ENCODE measurements at regions not wholly inside any gene's neighbourhood (a gene's known extent, or its start where the extent isn't known, plus 50 kb on each side); places are given as distances from the start of the nearest gene placed in this dataset.

DNA sequence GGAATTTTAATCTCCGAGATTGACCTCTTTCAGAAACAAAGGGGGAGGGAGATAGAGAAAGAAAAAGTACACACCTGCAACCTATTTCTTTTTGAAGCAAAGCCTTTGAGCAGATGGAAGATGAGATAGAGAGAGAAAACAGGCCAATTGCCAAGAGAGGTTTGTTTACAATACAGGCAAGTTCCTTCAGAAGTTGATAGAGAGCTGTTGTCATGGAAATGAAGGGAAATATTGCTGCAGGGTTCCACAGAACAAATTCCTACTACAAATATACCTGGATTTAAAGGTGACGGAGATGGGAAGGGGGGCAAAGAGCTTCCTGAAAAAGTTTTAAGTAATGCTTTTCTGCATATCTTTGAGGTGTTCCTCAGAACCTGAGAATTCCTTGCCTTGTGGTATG lies 388.4 kb downstream of the NDFIP2 start:
- WGBS, 5 donors = 62 to 80% (median 72%) methylated on average over 2 of the region's 2 CpGs
- no peak overlapping the region for H3K4me3 ChIP-seq
- H3K4me1 ChIP-seq = no peaks in the 10 kb centered on the region
- TF ChIP-seq POLR2A (IDR thresholded peaks at IDR 0.05) = no peak
- no peak for TF ChIP-seq CTCF (IDR thresholded peaks at IDR 0.05 in 8 of 11, conservative IDR thresholded peaks at IDR 0.05 in 3 of 11)
- no peak for TF ChIP-seq POLR2AphosphoS5 (IDR thresholded peaks at IDR 0.05)
- no peaks in the 10 kb centered on the region for H3K9me3 ChIP-seq
- no peak overlapping the region for H3K27ac ChIP-seq
- no peak for DNase-seq
- no peaks in the 10 kb centered on the region for H3K36me3 ChIP-seq
- intact Hi-C loops (cut with DNase I; ENCODE audit: low total_unique reads) = no loop called here
- no peaks in the 10 kb centered on the region for H3K27me3 ChIP-seq (replicated peaks in 1 of 7)

DNA sequence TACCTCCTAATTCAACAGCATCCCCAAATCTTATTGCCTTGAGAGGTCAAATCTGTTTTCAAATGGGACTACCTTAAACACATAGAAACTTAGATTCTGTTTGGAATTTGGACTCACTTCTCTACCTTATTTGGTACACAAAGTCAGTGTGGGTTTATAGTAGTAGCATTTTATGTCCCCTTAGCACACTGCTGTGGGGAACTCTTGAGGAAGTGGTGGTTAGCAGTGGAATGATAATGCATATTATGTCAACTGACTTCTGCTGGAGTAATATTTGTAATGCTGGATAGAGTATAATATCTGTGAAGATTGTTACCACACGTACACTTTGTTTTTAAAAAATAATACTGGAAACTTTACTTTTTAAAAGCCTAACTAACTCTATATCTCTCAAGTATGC lies 386.3 kb downstream of the NDFIP2 start:
- Histone ChIP-seq H3K4me1 (no peaks in the 10 kb centered on the region), H3K27me3 (replicated peaks in 1 of 7) (no peaks in the 10 kb centered on the region), H3K36me3 (no peaks in the 10 kb centered on the region), H3K27ac (peak overlapping the region in 4 of 8 donors; percentile 10 to 72 (median 64)), H3K9me3 (no peaks in the 10 kb centered on the region), H3K4me3 (no peak overlapping the region)
- intact Hi-C loops (cut with DNase I; ENCODE audit: low total_unique reads) = no loop called here
- TF ChIP-seq POLR2AphosphoS5 (IDR thresholded peaks at IDR 0.05) (no peak), POLR2A (IDR thresholded peaks at IDR 0.05) (no peak), CTCF (IDR thresholded peaks at IDR 0.05 in 8 of 11, conservative IDR thresholded peaks at IDR 0.05 in 3 of 11) (no peak)
- 21 to 55% (median 33%) methylated on average over 1 of the region's 1 CpG for WGBS, 5 donors
- no peak for DNase-seq

DNA sequence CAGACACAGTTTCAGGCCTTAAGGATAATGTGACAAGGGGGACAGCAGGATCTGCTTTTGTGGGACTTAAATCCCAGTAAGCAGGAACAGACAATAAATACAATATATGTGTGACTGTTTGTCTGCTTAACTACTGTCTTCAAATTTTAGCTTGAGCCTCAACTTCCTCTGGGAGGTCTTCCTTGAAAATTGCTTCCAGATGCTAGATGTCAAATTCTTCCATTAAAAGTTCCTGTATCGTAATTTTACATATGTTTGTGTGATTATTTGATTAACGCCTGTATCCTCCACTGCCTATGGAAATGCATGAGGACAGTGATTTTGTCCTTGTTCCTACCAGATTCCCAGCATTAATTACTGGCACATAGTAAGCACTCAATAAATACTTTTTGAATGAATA lies 385.5 kb downstream of the NDFIP2 start:
- peak overlapping the region in 2 of 8 donors; percentile 71 to 72 for H3K27ac ChIP-seq
- WGBS, 5 donors = 80 to 91% (median 84%) methylated on average over 2 of the region's 2 CpGs
- H3K36me3 ChIP-seq = no peaks in the 10 kb centered on the region
- H3K4me3 ChIP-seq = no peak overlapping the region
- no peaks in the 10 kb centered on the region for H3K4me1 ChIP-seq
- DNase-seq = no peak
- no peak for TF ChIP-seq CTCF (IDR thresholded peaks at IDR 0.05 in 8 of 11, conservative IDR thresholded peaks at IDR 0.05 in 3 of 11)
- TF ChIP-seq POLR2A (IDR thresholded peaks at IDR 0.05) = no peak
- no peak for TF ChIP-seq POLR2AphosphoS5 (IDR thresholded peaks at IDR 0.05)
- intact Hi-C loops (cut with DNase I; ENCODE audit: low total_unique reads) = no loop called here
- H3K27me3 ChIP-seq (replicated peaks in 1 of 7) = no peaks in the 10 kb centered on the region
- no peaks in the 10 kb centered on the region for H3K9me3 ChIP-seq

- Histone ChIP-seq H3K9me3 (no peaks in the 10 kb centered on the region), H3K4me1 (no peaks in the 10 kb centered on the region), H3K36me3 (no peaks in the 10 kb centered on the region), H3K27me3 (replicated peaks in 1 of 7) (no peaks in the 10 kb centered on the region), H3K4me3 (no peak overlapping the region), H3K27ac (no peak overlapping the region)
- TF ChIP-seq CTCF (IDR thresholded peaks at IDR 0.05 in 8 of 11, conservative IDR thresholded peaks at IDR 0.05 in 3 of 11) (no peak), POLR2AphosphoS5 (IDR thresholded peaks at IDR 0.05) (no peak), POLR2A (IDR thresholded peaks at IDR 0.05) (no peak)
- no peak for DNase-seq
- WGBS, 5 donors = 67 to 84% (median 72%) methylated on average over 2 of the region's 2 CpGs
- intact Hi-C loops (cut with DNase I; ENCODE audit: low total_unique reads) = no loop called here
Measured at GRCh38 chr13:79862515-79862914, 381.6 kb downstream of the NDFIP2 start.

Data from spleen (tissue), 11 donors.